CD4-positive, alpha-beta T cell (primary cell): ENCODE measurements at regions not wholly inside any gene's neighbourhood (a gene's known extent, or its start where the extent isn't known, plus 50 kb on each side); places are given as distances from the start of the nearest gene placed in this dataset.

ENCODE experiments used
- ATAC-seq: fragments of 200-7000 bp; cut with Tn5 transposase; one replicate; pipeline ENCODE4 v1.10.0; 2022; ENCODE audit warnings: mild to moderate bottlenecking; ENCODE audit not compliant: poor library complexity
- CTCF ChIA-PET: fragments of 350-600 bp; sonication (Branson Sonifier 250); formaldehyde crosslinking; loops from one replicate; lab custom pipeline; 2021; ENCODE audit warnings: antibody characterized with exemption, inconsistent platforms; lab: Charles Lee
- POLR2A ChIA-PET: fragments of 350-600 bp; sonication (Branson Sonifier 250); formaldehyde crosslinking; loops from one replicate; lab custom pipeline; 2021; ENCODE audit warnings: antibody characterized with exemption, inconsistent platforms; lab: Charles Lee
- DNase-seq, 14 experiments: peaks; one replicate each; pipeline ENCODE4 v3.0.0-alpha.2; 2013 to 2020; ENCODE audit warnings: mixed read lengths in 2 of 14
- H3K27ac ChIP-seq, 2 donors: one replicate each; pipeline versions ENCODE4 v1.5.1 to v1.7.0; 2013; ENCODE audit warnings: low read length in 2 of 2, low read depth in 1 of 2, mild to moderate bottlenecking in 1 of 2
- H3K27me3 ChIP-seq, 2 experiments: 1 replicate in 1 of 2; 2 replicates in 1 of 2; pipeline versions ENCODE4 v1.6.1 to v1.7.0; 2013; ENCODE audit warnings: low read length in 2 of 2, control low read depth in 1 of 2, mild to moderate bottlenecking in 1 of 2, moderate library complexity in 1 of 2; ENCODE audit not compliant: insufficient read depth in 2 of 2, control insufficient read depth in 1 of 2
- H3K36me3 ChIP-seq: one replicate; pipeline ENCODE4 v1.6.1; 2013; ENCODE audit warnings: low read length, control low read depth; ENCODE audit not compliant: insufficient read depth
- H3K4me1 ChIP-seq: one replicate; pipeline ENCODE4 v1.6.1; 2013; ENCODE audit warnings: low read length, control low read depth; ENCODE audit not compliant: insufficient read depth
- H3K4me3 ChIP-seq: one replicate; pipeline ENCODE4 v1.5.1; 2013; ENCODE audit warnings: mild to moderate bottlenecking, low read length, moderate library complexity
- H3K9me3 ChIP-seq, 2 experiments: 1 replicate in 1 of 2; 2 replicates in 1 of 2; pipeline versions ENCODE4 v1.6.1 to v1.7.0; 2013; ENCODE audit warnings: low read length in 2 of 2, mild to moderate bottlenecking in 2 of 2, control low read depth in 1 of 2, moderate library complexity in 1 of 2; ENCODE audit not compliant: control insufficient read depth in 1 of 2, insufficient read depth in 1 of 2
- H3K27ac Mint-ChIP-seq: one replicate; pipeline ENCODE4 v1.8.0; 2020; ENCODE audit warnings: mixed read lengths
- H3K27me3 Mint-ChIP-seq: one replicate; pipeline ENCODE4 v1.8.0; 2021; ENCODE audit warnings: mixed read lengths
- H3K36me3 Mint-ChIP-seq: one replicate; pipeline ENCODE4 v1.8.0; 2021; ENCODE audit warnings: low read depth, mixed read lengths
- H3K4me1 Mint-ChIP-seq: one replicate; pipeline ENCODE4 v1.8.0; 2021; ENCODE audit warnings: low read depth, mixed read lengths
- H3K4me3 Mint-ChIP-seq: one replicate; pipeline ENCODE4 v1.8.0; 2020; ENCODE audit warnings: mild to moderate bottlenecking, mixed read lengths
- H3K9me3 Mint-ChIP-seq: one replicate; pipeline ENCODE4 v1.8.0; 2020; ENCODE audit warnings: mixed read lengths
- CTCF ChIP-seq: fragments of 200-600 bp; IDR thresholded peaks from one replicate; pipeline ENCODE4 v1.8.0; 2022; ENCODE audit warnings: antibody characterized with exemption, mild to moderate bottlenecking
- intact Hi-C, 2 experiments: fragments of 100-400 bp; cut with DNase I in 1 of 2; cut with micrococcal nuclease in 1 of 2; formaldehyde crosslinking; loops; one replicate each; pipeline versions ENCODE4 v1.15.1 to v1.9.0; 2023 to 2025; cut with DNase I, micrococcal nuclease

- CTCF ChIA-PET = no interaction called here
- no peak for ATAC-seq
- no peak for DNase-seq
Measured at GRCh38 chr6:54993948-54994347, 147.4 kb downstream of the FAM83B start.

DNA sequence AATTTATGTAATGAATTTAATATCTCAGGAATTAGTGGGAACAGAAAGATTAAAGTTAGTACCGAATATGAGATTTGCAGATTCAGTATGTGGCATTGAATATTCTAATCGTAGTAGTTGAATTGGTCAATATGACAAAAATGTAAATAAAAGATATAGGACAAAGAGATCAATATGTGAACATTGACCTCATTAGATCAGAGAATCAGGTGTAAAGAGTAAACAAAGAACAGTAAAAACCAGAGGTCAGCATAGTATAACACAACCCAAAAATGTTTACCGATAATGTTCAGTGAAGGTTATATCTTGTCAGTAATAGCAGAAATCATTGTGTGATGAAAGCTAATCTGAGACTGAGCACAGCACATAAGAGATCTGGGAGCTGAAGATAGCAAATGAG, 152.0 kb downstream of the FAM83B start:
- Mint-ChIP-seq H3K9me3 (peaks cover 14% of the 10 kb centered on the region), H3K4me1 (no peaks in the 10 kb centered on the region), H3K27me3 (no peaks in the 10 kb centered on the region), H3K36me3 (no peaks in the 10 kb centered on the region), H3K27ac (no peak overlapping the region), H3K4me3 (no peak overlapping the region)
- ATAC-seq (no peak), DNase-seq (no peak)
- ChIA-PET CTCF (no interaction called here), POLR2A (no interaction called here)
- H3K36me3 ChIP-seq = no peaks in the 10 kb centered on the region
- H3K27ac ChIP-seq = no peak overlapping the region
- TF ChIP-seq CTCF = no peak
- H3K9me3 ChIP-seq = peaks cover 0 to 4% of the 10 kb centered on the region in 2 experiments
- intact Hi-C loops = no loop called here
- no peak overlapping the region for H3K4me3 ChIP-seq
- H3K27me3 ChIP-seq = no peaks in the 10 kb centered on the region
- no peaks in the 10 kb centered on the region for H3K4me1 ChIP-seq

More at GRCh38 chr6:54993948-54994347, 147.4 kb downstream of the FAM83B start:
- no peaks in the 10 kb centered on the region for H3K36me3 Mint-ChIP-seq
- Histone ChIP-seq H3K36me3 (no peaks in the 10 kb centered on the region), H3K4me1 (no peaks in the 10 kb centered on the region), H3K27ac (no peak overlapping the region), H3K4me3 (no peak overlapping the region), H3K9me3 (peaks cover 4 to 7% of the 10 kb centered on the region in 2 experiments), H3K27me3 (no peaks in the 10 kb centered on the region)
- no peak for TF ChIP-seq CTCF
- peaks cover 11% of the 10 kb centered on the region for H3K9me3 Mint-ChIP-seq
- H3K27me3 Mint-ChIP-seq = no peaks in the 10 kb centered on the region
- POLR2A ChIA-PET = no interaction called here
- H3K4me1 Mint-ChIP-seq = no peaks in the 10 kb centered on the region
- no peak overlapping the region for H3K27ac Mint-ChIP-seq
- intact Hi-C loops = no loop called here
- H3K4me3 Mint-ChIP-seq = no peak overlapping the region

DNA sequence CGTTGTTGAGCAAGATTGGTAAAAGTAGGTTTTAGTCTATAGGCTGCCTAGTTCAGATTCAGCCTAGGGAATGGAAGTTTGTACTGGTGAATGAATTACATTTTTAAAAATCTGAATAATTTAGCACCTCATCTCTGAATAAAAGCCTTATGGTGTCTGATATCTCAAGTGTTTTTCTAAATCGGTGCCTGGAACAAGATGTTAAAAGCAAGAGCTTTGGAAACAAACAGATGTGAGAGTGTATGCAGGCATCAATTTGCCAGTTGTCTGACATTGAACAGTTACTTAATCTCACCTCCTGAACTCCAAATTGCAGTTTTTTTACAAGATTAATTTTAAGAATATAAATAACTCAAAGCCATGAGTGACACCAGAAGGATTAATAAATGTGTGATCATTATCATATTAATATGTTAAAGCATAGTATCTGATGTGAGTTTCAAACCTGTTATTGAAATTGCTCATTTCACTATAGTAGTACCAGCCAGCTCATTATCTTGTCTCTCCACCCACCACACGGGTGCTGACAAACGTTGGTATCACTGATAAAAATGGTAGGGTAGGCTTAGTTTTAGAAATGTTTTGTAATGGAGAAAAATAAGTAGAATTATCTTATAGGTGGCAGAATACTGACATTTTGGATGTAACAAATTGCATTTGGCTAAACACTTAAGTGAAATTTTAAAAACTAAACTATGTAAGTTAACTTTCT, 157.3 kb downstream of the FAM83B start:
- no peak for TF ChIP-seq CTCF
- no peaks in the 10 kb centered on the region for H3K36me3 ChIP-seq
- no peak overlapping the region for H3K27ac Mint-ChIP-seq
- DNase-seq (no peak), ATAC-seq (no peak)
- no peaks in the 10 kb centered on the region for H3K36me3 Mint-ChIP-seq
- H3K4me3 ChIP-seq = no peak overlapping the region
- no peaks in the 10 kb centered on the region for H3K27me3 Mint-ChIP-seq
- ChIA-PET CTCF (no interaction called here), POLR2A (no interaction called here)
- H3K9me3 Mint-ChIP-seq = peaks cover 15% of the 10 kb centered on the region
- H3K4me1 Mint-ChIP-seq = no peaks in the 10 kb centered on the region
- no peaks in the 10 kb centered on the region for H3K27me3 ChIP-seq
- H3K27ac ChIP-seq = no peak overlapping the region
- H3K4me1 ChIP-seq = no peaks in the 10 kb centered on the region
- H3K4me3 Mint-ChIP-seq = no peak overlapping the region
- peaks cover 0 to 5% of the 10 kb centered on the region in 2 experiments for H3K9me3 ChIP-seq
- intact Hi-C loops = no loop called here
